HUES48 (cell line): ENCODE measurements at regions not wholly inside any gene's neighbourhood (a gene's known extent, or its start where the extent isn't known, plus 50 kb on each side); places are given as distances from the start of the nearest gene placed in this dataset.

ENCODE experiments used
- H3K27ac ChIP-seq: one replicate; pipeline ENCODE4 v1.7.0; 2013; ENCODE audit warnings: low read depth, low read length, inconsistent platforms
- H3K27me3 ChIP-seq: 2 replicates; pipeline ENCODE4 v1.6.1; 2013; ENCODE audit warnings: mild to moderate bottlenecking, low read length; ENCODE audit not compliant: control insufficient read depth, insufficient read depth
- H3K36me3 ChIP-seq: 2 replicates; pipeline ENCODE4 v1.6.1; 2013; ENCODE audit warnings: low read length; ENCODE audit not compliant: control insufficient read depth, insufficient read depth
- H3K4me1 ChIP-seq: 2 replicates; pipeline ENCODE4 v1.6.1; 2013; ENCODE audit warnings: mild to moderate bottlenecking, low read length; ENCODE audit not compliant: control insufficient read depth, insufficient read depth
- H3K4me3 ChIP-seq: 2 replicates; pipeline ENCODE4 v1.5.1; 2013; ENCODE audit warnings: mild to moderate bottlenecking, low read depth, low read length
- H3K9ac ChIP-seq: 2 replicates; pipeline ENCODE4 v1.6.1; 2013; ENCODE audit warnings: mild to moderate bottlenecking, low read depth, low read length, moderate library complexity
- H3K9me3 ChIP-seq: 2 replicates; pipeline ENCODE4 v1.6.1; 2013; ENCODE audit warnings: low read length; ENCODE audit not compliant: control insufficient read depth, insufficient read depth

- no peak overlapping the region for H3K4me3 ChIP-seq
- no peaks in the 10 kb centered on the region for H3K36me3 ChIP-seq
- no peaks in the 10 kb centered on the region for H3K4me1 ChIP-seq
- H3K27me3 ChIP-seq, result peaks cover 20% of the 10 kb centered on the region
- no peak overlapping the region for H3K27ac ChIP-seq
- H3K9ac ChIP-seq, result no peak overlapping the region
- H3K9me3 ChIP-seq, result no peaks in the 10 kb centered on the region
Measured at GRCh38 chrX:104432321-104432720, 133.7 kb upstream of the IL1RAPL2 start.

GRCh38 chrX:104430742-104431119 is 135.3 kb upstream of the IL1RAPL2 start:
- Histone ChIP-seq H3K27ac (no peak overlapping the region), H3K36me3 (no peaks in the 10 kb centered on the region), H3K4me1 (peaks cover 10% of the 10 kb centered on the region; the same call in 1 of the 2 replicates), H3K9me3 (no peaks in the 10 kb centered on the region), H3K9ac (no peak overlapping the region), H3K4me3 (no peak overlapping the region), H3K27me3 (peaks cover 22% of the 10 kb centered on the region)

GRCh38 chrX:104430072-104430741 is 135.8 kb upstream of the IL1RAPL2 start:
- peaks cover 13% of the 10 kb centered on the region; the same call in 1 of the 2 replicates for H3K4me1 ChIP-seq
- peaks cover 27% of the 10 kb centered on the region for H3K27me3 ChIP-seq
- H3K36me3 ChIP-seq, result no peaks in the 10 kb centered on the region
- H3K9me3 ChIP-seq, result no peaks in the 10 kb centered on the region
- H3K9ac ChIP-seq, result no peak overlapping the region
- H3K27ac ChIP-seq, result no peak overlapping the region
- no peak overlapping the region for H3K4me3 ChIP-seq

- Histone ChIP-seq H3K9me3 (no peaks in the 10 kb centered on the region), H3K4me3 (no peak overlapping the region), H3K9ac (no peak overlapping the region), H3K27ac (no peak overlapping the region), H3K27me3 (peaks cover 22% of the 10 kb centered on the region), H3K4me1 (peaks cover 13% of the 10 kb centered on the region; the same call in 1 of the 2 replicates), H3K36me3 (no peaks in the 10 kb centered on the region)
Measured at GRCh38 chrX:104428231-104428630, 137.8 kb upstream of the IL1RAPL2 start.

GRCh38 chrX:104427693-104428092 is 138.3 kb upstream of the IL1RAPL2 start:
- Histone ChIP-seq H3K9me3 (no peaks in the 10 kb centered on the region), H3K27ac (no peak overlapping the region), H3K36me3 (no peaks in the 10 kb centered on the region), H3K27me3 (peaks cover 22% of the 10 kb centered on the region), H3K9ac (no peak overlapping the region), H3K4me1 (peaks cover 13% of the 10 kb centered on the region; the same call in 1 of the 2 replicates), H3K4me3 (no peak overlapping the region)

- no peak overlapping the region for H3K27ac ChIP-seq
- no peaks in the 10 kb centered on the region for H3K9me3 ChIP-seq
- H3K36me3 ChIP-seq, result no peaks in the 10 kb centered on the region
- peaks cover 13% of the 10 kb centered on the region; the same call in 1 of the 2 replicates for H3K4me1 ChIP-seq
- no peak overlapping the region for H3K4me3 ChIP-seq
- no peak overlapping the region for H3K9ac ChIP-seq
- peaks cover 20% of the 10 kb centered on the region; the same call in 1 of the 2 replicates for H3K27me3 ChIP-seq
Measured at GRCh38 chrX:104427073-104427472, 138.9 kb upstream of the IL1RAPL2 start.

GRCh38 chrX:104420907-104421306 is 145.1 kb upstream of the IL1RAPL2 start:
- Histone ChIP-seq H3K36me3 (no peaks in the 10 kb centered on the region), H3K27me3 (0 out of 2 replicates have a peak, but pooled peaks cover 7% of the 10 kb centered on the region), H3K9ac (no peak overlapping the region), H3K9me3 (no peaks in the 10 kb centered on the region; the same call in 1 of the 2 replicates), H3K27ac (no peak overlapping the region), H3K4me3 (no peak overlapping the region), H3K4me1 (peaks cover 5% of the 10 kb centered on the region; the same call in 1 of the 2 replicates)

- Histone ChIP-seq H3K9me3 (no peaks in the 10 kb centered on the region; the same call in 1 of the 2 replicates), H3K9ac (no peak overlapping the region), H3K27me3 (no peaks in the 10 kb centered on the region), H3K27ac (no peak overlapping the region), H3K4me1 (no peaks in the 10 kb centered on the region), H3K36me3 (no peaks in the 10 kb centered on the region), H3K4me3 (no peak overlapping the region)
Measured at GRCh38 chrX:104419926-104420325, 146.1 kb upstream of the IL1RAPL2 start.

GRCh38 chrX:104419211-104419610 is 146.8 kb upstream of the IL1RAPL2 start:
- no peaks in the 10 kb centered on the region for H3K27me3 ChIP-seq
- no peak overlapping the region for H3K4me3 ChIP-seq
- no peak overlapping the region for H3K9ac ChIP-seq
- no peaks in the 10 kb centered on the region for H3K4me1 ChIP-seq
- no peak overlapping the region for H3K27ac ChIP-seq
- H3K9me3 ChIP-seq, result no peaks in the 10 kb centered on the region; the same call in 1 of the 2 replicates
- no peaks in the 10 kb centered on the region for H3K36me3 ChIP-seq

- Histone ChIP-seq H3K27me3 (no peaks in the 10 kb centered on the region), H3K9me3 (peaks cover 5% of the 10 kb centered on the region; the same call in 1 of the 2 replicates), H3K4me3 (no peak overlapping the region), H3K27ac (no peak overlapping the region), H3K9ac (no peak overlapping the region), H3K4me1 (no peaks in the 10 kb centered on the region), H3K36me3 (no peaks in the 10 kb centered on the region)
Measured at GRCh38 chrX:104411800-104412199, 154.2 kb upstream of the IL1RAPL2 start.

GRCh38 chrX:104400387-104400786 is 145.7 kb upstream of the ESX1 start:
- Histone ChIP-seq H3K9ac (no peak overlapping the region), H3K9me3 (no peaks in the 10 kb centered on the region), H3K27me3 (peaks cover 9% of the 10 kb centered on the region; the same call in 1 of the 2 replicates), H3K4me1 (no peaks in the 10 kb centered on the region), H3K36me3 (no peaks in the 10 kb centered on the region), H3K27ac (no peak overlapping the region), H3K4me3 (no peak overlapping the region)
